H9 (cell line): ENCODE measurements at regions not wholly inside any gene's neighbourhood (a gene's known extent, or its start where the extent isn't known, plus 50 kb on each side); places are given as distances from the start of the nearest gene placed in this dataset.

Experiments
- DNase-seq: peaks from one replicate; pipeline ENCODE4 v3.0.0-alpha.2; 2017
- H2AFZ ChIP-seq: one replicate; pipeline ENCODE4 v1.6.1; 2013; ENCODE audit warnings: mild to moderate bottlenecking, low read length, control low read depth, moderate library complexity
- H2AK5ac ChIP-seq: 2 replicates; pipeline ENCODE4 v1.6.1; 2013; ENCODE audit warnings: low read length, control low read depth, mixed read lengths; ENCODE audit not compliant: insufficient read length
- H2BK120ac ChIP-seq: one replicate; pipeline ENCODE4 v1.6.1; 2013; ENCODE audit warnings: low read depth, mild to moderate bottlenecking, low read length, control low read depth, inconsistent platforms; ENCODE audit not compliant: poor library complexity, severe bottlenecking
- H2BK12ac ChIP-seq: 2 replicates; pipeline ENCODE4 v1.6.1; 2013; ENCODE audit warnings: low read length, control low read depth, mixed read lengths, low read depth; ENCODE audit not compliant: insufficient read length
- H2BK15ac ChIP-seq: 2 replicates; pipeline ENCODE4 v1.6.1; 2013; ENCODE audit warnings: low read depth, low read length, control low read depth
- H2BK20ac ChIP-seq: one replicate; pipeline ENCODE4 v1.6.1; 2013; ENCODE audit warnings: low read depth, mild to moderate bottlenecking, low read length, control low read depth, inconsistent platforms; ENCODE audit not compliant: poor library complexity, severe bottlenecking
- H2BK5ac ChIP-seq: 2 replicates; pipeline ENCODE4 v1.6.1; 2013; ENCODE audit warnings: low read length, control low read depth, mixed read lengths; ENCODE audit not compliant: insufficient read length
- H3K14ac ChIP-seq: 2 replicates; pipeline ENCODE4 v1.6.1; 2013; ENCODE audit warnings: low read length, control low read depth; ENCODE audit not compliant: insufficient read depth
- H3K18ac ChIP-seq: 2 replicates; pipeline ENCODE4 v1.6.1; 2013; ENCODE audit warnings: low read depth, mild to moderate bottlenecking, mixed read lengths, low read length, control low read depth; ENCODE audit not compliant: insufficient read length
- H3K23ac ChIP-seq: 2 replicates; pipeline ENCODE4 v1.6.1; 2013; ENCODE audit warnings: low read length, control low read depth, mixed read lengths, low read depth; ENCODE audit not compliant: insufficient read length
- H3K23me2 ChIP-seq: 2 replicates; pipeline ENCODE4 v1.6.1; 2013; ENCODE audit warnings: low read depth, mild to moderate bottlenecking, mixed read lengths, low read length, control low read depth; ENCODE audit not compliant: insufficient read length, poor library complexity, severe bottlenecking
- H3K27ac ChIP-seq: 2 replicates; pipeline ENCODE4 v1.5.1; 2013; ENCODE audit warnings: low read length, control low read depth, mixed read lengths, low read depth; ENCODE audit not compliant: insufficient read length
- H3K27me3 ChIP-seq: 2 replicates; pipeline ENCODE4 v1.6.1; 2013; ENCODE audit warnings: low read length, control low read depth, inconsistent platforms; ENCODE audit not compliant: insufficient read depth
- H3K4ac ChIP-seq: 2 replicates; pipeline ENCODE4 v1.6.1; 2013; ENCODE audit warnings: low read depth, mild to moderate bottlenecking, control low read depth, inconsistent platforms, low read length, moderate library complexity
- H3K4me1 ChIP-seq: 2 replicates; pipeline ENCODE4 v1.6.1; 2013; ENCODE audit warnings: low read length, control low read depth, inconsistent platforms; ENCODE audit not compliant: insufficient read depth
- H3K4me2 ChIP-seq: 2 replicates; pipeline ENCODE4 v1.6.1; 2013; ENCODE audit warnings: low read length, control low read depth, mixed read lengths; ENCODE audit not compliant: insufficient read length, insufficient read depth
- H3K56ac ChIP-seq: 2 replicates; pipeline ENCODE4 v1.6.1; 2013; ENCODE audit warnings: low read depth, mild to moderate bottlenecking, mixed read lengths, low read length, control low read depth; ENCODE audit not compliant: insufficient read length
- H3K79me1 ChIP-seq: 2 replicates; pipeline ENCODE4 v1.6.1; 2013; ENCODE audit warnings: low read depth, mild to moderate bottlenecking, moderate library complexity, low read length, control low read depth, inconsistent platforms; ENCODE audit not compliant: insufficient read depth, poor library complexity, severe bottlenecking
- H3K79me2 ChIP-seq: 2 replicates; pipeline ENCODE4 v1.6.1; 2013; ENCODE audit warnings: low read length, control low read depth, inconsistent platforms; ENCODE audit not compliant: insufficient read depth
- H3K9ac ChIP-seq: 2 replicates; pipeline ENCODE4 v1.6.1; 2013; ENCODE audit warnings: low read length, control low read depth, mixed read lengths; ENCODE audit not compliant: insufficient read length; ENCODE audit errors: extremely low read depth
- H3K9me3 ChIP-seq: one replicate; pipeline ENCODE4 v1.6.1; 2013; ENCODE audit warnings: low read depth, low read length, inconsistent platforms; ENCODE audit not compliant: control insufficient read depth
- H3T11ph ChIP-seq: one replicate; pipeline ENCODE4 v1.6.1; 2013; ENCODE audit warnings: mild to moderate bottlenecking, low read length, control low read depth, inconsistent platforms
- H4K20me1 ChIP-seq: one replicate; pipeline ENCODE4 v1.6.1; 2013; ENCODE audit not compliant: control insufficient read depth, insufficient read length, insufficient read depth
- H4K5ac ChIP-seq: 2 replicates; pipeline ENCODE4 v1.6.1; 2013; ENCODE audit warnings: low read depth, mild to moderate bottlenecking, mixed read lengths, low read length, control low read depth; ENCODE audit not compliant: insufficient read length
- H4K8ac ChIP-seq: replicated peaks from 2 replicates; pipeline ENCODE4 v1.6.1; 2013; ENCODE audit warnings: low read length, control low read depth, mixed read lengths, low read depth; ENCODE audit not compliant: insufficient read length
- H4K91ac ChIP-seq: 2 replicates; pipeline ENCODE4 v1.6.1; 2013; ENCODE audit warnings: low read depth, mild to moderate bottlenecking, moderate library complexity, mixed read lengths, low read length, control low read depth; ENCODE audit not compliant: insufficient read length
- H3K27ac Mint-ChIP-seq, 3 experiments: 2 replicates in 2 of 3; 3 replicates in 1 of 3; pipeline ENCODE4 v1.8.0; 2020 to 2021; ENCODE audit warnings: mixed read lengths in 3 of 3, mild to moderate bottlenecking in 1 of 3, moderate library complexity in 1 of 3
- H3K27me3 Mint-ChIP-seq: 2 replicates; pipeline ENCODE4 v1.8.0; 2021; ENCODE audit warnings: low read depth, mild to moderate bottlenecking, moderate library complexity, mixed read lengths
- H3K36me3 Mint-ChIP-seq, 3 experiments: 2 replicates in 2 of 3; 3 replicates in 1 of 3; pipeline ENCODE4 v1.8.0; 2020 to 2021; ENCODE audit warnings: low read depth in 3 of 3, mixed read lengths in 3 of 3; ENCODE audit not compliant: insufficient read depth in 1 of 3
- H3K4me1 Mint-ChIP-seq, 2 experiments: 2 replicates each; pipeline ENCODE4 v1.8.0; 2020; ENCODE audit warnings: mixed read lengths in 2 of 2
- H3K4me3 Mint-ChIP-seq, 2 experiments: 2 replicates in 1 of 2; 3 replicates in 1 of 2; pipeline ENCODE4 v1.8.0; 2020 to 2021; ENCODE audit warnings: mild to moderate bottlenecking in 2 of 2, mixed read lengths in 2 of 2, moderate library complexity in 1 of 2
- H3K9me3 Mint-ChIP-seq, 2 experiments: 2 replicates in 1 of 2; 3 replicates in 1 of 2; pipeline ENCODE4 v1.8.0; 2020; ENCODE audit warnings: mild to moderate bottlenecking in 2 of 2, mixed read lengths in 2 of 2, moderate library complexity in 1 of 2
- WGBS: extraction: QIAGEN DNeasy Blood & Tissue Kit; methylation state at CpG from one replicate; pipeline ENCODE4 v1.1.7; 2013; ENCODE audit warnings: missing lambda C conversion rate, low lambda C conversion rate, mixed read lengths; ENCODE audit not compliant: insufficient read length; ENCODE audit errors: extremely low coverage; 5-methylcytosine and 5-hydroxymethylcytosine counted together
- TF ChIP-seq, protein P1 (sequence below): fragments of 200-600 bp; sonication (generic); conservative IDR thresholded peaks from 3 replicates; pipeline ENCODE4 v1.8.0; 2021; ENCODE audit warnings: antibody characterized with exemption, mild to moderate bottlenecking

DNA sequence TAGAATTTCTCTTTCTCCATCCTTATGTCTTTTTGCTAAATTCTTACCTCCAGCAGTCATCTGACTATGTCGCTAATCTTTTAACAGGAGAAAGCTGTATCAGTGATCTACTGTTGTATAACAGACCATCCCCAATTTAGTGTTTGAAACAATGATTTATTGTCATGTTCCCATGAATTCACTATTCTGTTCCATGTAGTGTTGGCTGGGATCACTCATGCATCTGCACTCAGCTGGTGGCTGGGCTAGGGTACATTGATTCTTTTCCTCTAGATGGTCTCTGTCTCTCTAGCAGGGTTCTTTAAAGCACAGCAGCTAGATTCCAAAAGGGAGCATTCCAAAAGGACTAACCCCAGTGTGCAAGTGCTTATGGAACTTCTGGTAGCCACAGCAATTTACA lies 184.2 kb upstream of the FANCL start:
- H4K8ac ChIP-seq: no peak overlapping the region
- H3K4me1 ChIP-seq: peaks cover 1% of the 10 kb centered on the region; the same call in 1 of the 2 replicates
- H3K9me3 Mint-ChIP-seq: no peaks in the 10 kb centered on the region
- H2BK12ac ChIP-seq: no peak overlapping the region
- peaks cover 10% of the 10 kb centered on the region for H3K23me2 ChIP-seq
- no peak overlapping the region for H3K9ac ChIP-seq
- H2AK5ac ChIP-seq: no peak overlapping the region
- no peaks in the 10 kb centered on the region for H3K27me3 Mint-ChIP-seq
- no peaks in the 10 kb centered on the region for H3K79me2 ChIP-seq
- H2BK5ac ChIP-seq: no peak overlapping the region
- no peaks in the 10 kb centered on the region for H3K79me1 ChIP-seq
- no peak overlapping the region for H3K14ac ChIP-seq
- no peaks in the 10 kb centered on the region for H3K27me3 ChIP-seq
- H3K56ac ChIP-seq: no peak overlapping the region
- no peaks in the 10 kb centered on the region for H3K9me3 ChIP-seq
- no peak overlapping the region for H2BK20ac ChIP-seq
- H3K27ac Mint-ChIP-seq: no peak overlapping the region
- DNase-seq: no peak
- peaks cover 23 to 24% of the 10 kb centered on the region in 2 experiments for H3K4me1 Mint-ChIP-seq
- peaks cover 0 to 10% (median 0%) of the 10 kb centered on the region in 3 experiments; a peak in 3 of 7 replicates for H3K36me3 Mint-ChIP-seq
- H3K4ac ChIP-seq: no peak overlapping the region
- H2AFZ ChIP-seq: no peak overlapping the region
- H4K20me1 ChIP-seq: no peaks in the 10 kb centered on the region
- no peak overlapping the region for H2BK15ac ChIP-seq
- no peak overlapping the region for H4K91ac ChIP-seq
- no CpG with 5 or more reads among the region's 1 CpG for WGBS
- H3K4me2 ChIP-seq: no peak overlapping the region
- TF ChIP-seq, protein P1, sequence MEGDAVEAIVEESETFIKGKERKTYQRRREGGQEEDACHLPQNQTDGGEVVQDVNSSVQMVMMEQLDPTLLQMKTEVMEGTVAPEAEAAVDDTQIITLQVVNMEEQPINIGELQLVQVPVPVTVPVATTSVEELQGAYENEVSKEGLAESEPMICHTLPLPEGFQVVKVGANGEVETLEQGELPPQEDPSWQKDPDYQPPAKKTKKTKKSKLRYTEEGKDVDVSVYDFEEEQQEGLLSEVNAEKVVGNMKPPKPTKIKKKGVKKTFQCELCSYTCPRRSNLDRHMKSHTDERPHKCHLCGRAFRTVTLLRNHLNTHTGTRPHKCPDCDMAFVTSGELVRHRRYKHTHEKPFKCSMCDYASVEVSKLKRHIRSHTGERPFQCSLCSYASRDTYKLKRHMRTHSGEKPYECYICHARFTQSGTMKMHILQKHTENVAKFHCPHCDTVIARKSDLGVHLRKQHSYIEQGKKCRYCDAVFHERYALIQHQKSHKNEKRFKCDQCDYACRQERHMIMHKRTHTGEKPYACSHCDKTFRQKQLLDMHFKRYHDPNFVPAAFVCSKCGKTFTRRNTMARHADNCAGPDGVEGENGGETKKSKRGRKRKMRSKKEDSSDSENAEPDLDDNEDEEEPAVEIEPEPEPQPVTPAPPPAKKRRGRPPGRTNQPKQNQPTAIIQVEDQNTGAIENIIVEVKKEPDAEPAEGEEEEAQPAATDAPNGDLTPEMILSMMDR: no peak
- H4K5ac ChIP-seq: no peak overlapping the region
- H3T11ph ChIP-seq: no peak overlapping the region
- no peak overlapping the region for H3K4me3 Mint-ChIP-seq
- H3K27ac ChIP-seq: no peak overlapping the region
- no peak overlapping the region for H3K23ac ChIP-seq
- no peak overlapping the region for H3K18ac ChIP-seq
- H2BK120ac ChIP-seq: no peak overlapping the region
